ENCODE measurements at regions not wholly inside any gene's neighbourhood (a gene's known extent, or its start where the extent isn't known, plus 50 kb on each side); places are given as distances from the start of the nearest gene placed in this dataset.

- TF ChIP-seq, protein P1, sequence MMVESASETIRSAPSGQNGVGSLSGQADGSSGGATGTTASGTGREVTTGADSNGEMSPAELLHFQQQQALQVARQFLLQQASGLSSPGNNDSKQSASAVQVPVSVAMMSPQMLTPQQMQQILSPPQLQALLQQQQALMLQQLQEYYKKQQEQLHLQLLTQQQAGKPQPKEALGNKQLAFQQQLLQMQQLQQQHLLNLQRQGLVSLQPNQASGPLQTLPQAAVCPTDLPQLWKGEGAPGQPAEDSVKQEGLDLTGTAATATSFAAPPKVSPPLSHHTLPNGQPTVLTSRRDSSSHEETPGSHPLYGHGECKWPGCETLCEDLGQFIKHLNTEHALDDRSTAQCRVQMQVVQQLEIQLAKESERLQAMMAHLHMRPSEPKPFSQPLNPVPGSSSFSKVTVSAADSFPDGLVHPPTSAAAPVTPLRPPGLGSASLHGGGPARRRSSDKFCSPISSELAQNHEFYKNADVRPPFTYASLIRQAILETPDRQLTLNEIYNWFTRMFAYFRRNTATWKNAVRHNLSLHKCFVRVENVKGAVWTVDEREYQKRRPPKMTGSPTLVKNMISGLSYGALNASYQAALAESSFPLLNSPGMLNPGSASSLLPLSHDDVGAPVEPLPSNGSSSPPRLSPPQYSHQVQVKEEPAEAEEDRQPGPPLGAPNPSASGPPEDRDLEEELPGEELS (CRISPR knock-in tag; IDR thresholded peaks at IDR 0.05) = no peak
- no peak for TF ChIP-seq USF2 (CRISPR knock-in tag; IDR thresholded peaks at IDR 0.05)
- TF ChIP-seq EMX1 (CRISPR knock-in tag; IDR thresholded peaks at IDR 0.05) = no peak
- TF ChIP-seq SMAD3 (CRISPR knock-in tag; IDR thresholded peaks at IDR 0.05; ENCODE audit: borderline replicate concordance) = no peak
- TF ChIP-seq NFATC4 (CRISPR knock-in tag; IDR thresholded peaks at IDR 0.05) = no peak
- TF ChIP-seq JAZF1 (CRISPR knock-in tag; IDR thresholded peaks at IDR 0.05) = no peak
- TF ChIP-seq RELA (CRISPR knock-in tag; IDR thresholded peaks at IDR 0.05; ENCODE audit: borderline replicate concordance) = no peak
- TF ChIP-seq, protein P2, sequence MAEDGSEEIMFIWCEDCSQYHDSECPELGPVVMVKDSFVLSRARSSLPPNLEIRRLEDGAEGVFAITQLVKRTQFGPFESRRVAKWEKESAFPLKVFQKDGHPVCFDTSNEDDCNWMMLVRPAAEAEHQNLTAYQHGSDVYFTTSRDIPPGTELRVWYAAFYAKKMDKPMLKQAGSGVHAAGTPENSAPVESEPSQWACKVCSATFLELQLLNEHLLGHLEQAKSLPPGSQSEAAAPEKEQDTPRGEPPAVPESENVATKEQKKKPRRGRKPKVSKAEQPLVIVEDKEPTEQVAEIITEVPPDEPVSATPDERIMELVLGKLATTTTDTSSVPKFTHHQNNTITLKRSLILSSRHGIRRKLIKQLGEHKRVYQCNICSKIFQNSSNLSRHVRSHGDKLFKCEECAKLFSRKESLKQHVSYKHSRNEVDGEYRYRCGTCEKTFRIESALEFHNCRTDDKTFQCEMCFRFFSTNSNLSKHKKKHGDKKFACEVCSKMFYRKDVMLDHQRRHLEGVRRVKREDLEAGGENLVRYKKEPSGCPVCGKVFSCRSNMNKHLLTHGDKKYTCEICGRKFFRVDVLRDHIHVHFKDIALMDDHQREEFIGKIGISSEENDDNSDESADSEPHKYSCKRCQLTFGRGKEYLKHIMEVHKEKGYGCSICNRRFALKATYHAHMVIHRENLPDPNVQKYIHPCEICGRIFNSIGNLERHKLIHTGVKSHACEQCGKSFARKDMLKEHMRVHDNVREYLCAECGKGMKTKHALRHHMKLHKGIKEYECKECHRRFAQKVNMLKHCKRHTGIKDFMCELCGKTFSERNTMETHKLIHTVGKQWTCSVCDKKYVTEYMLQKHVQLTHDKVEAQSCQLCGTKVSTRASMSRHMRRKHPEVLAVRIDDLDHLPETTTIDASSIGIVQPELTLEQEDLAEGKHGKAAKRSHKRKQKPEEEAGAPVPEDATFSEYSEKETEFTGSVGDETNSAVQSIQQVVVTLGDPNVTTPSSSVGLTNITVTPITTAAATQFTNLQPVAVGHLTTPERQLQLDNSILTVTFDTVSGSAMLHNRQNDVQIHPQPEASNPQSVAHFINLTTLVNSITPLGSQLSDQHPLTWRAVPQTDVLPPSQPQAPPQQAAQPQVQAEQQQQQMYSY (CRISPR knock-in tag; IDR thresholded peaks at IDR 0.05) = no peak
Observed at GRCh38 chr21:28827422-28827821, 165.3 kb downstream of the LTN1 start (continued).

GRCh38 chr21:28826569-28826968, 166.1 kb downstream of the LTN1 start:
- TF ChIP-seq SMAD3 (CRISPR knock-in tag; IDR thresholded peaks at IDR 0.05; ENCODE audit: borderline replicate concordance) = no peak
- TF ChIP-seq TP53 (CRISPR knock-in tag; IDR thresholded peaks at IDR 0.05) = no peak
- TF ChIP-seq ZSCAN18 (CRISPR knock-in tag; IDR thresholded peaks at IDR 0.05) = no peak
- TF ChIP-seq E2F1 (CRISPR knock-in tag; IDR thresholded peaks at IDR 0.05) = no peak
- TF ChIP-seq, protein P1 (CRISPR knock-in tag; IDR thresholded peaks at IDR 0.05) = no peak
- TF ChIP-seq IRF2 (CRISPR knock-in tag; IDR thresholded peaks at IDR 0.05; ENCODE audit: borderline replicate concordance, low read depth) = no peak
- TF ChIP-seq, protein P3, sequence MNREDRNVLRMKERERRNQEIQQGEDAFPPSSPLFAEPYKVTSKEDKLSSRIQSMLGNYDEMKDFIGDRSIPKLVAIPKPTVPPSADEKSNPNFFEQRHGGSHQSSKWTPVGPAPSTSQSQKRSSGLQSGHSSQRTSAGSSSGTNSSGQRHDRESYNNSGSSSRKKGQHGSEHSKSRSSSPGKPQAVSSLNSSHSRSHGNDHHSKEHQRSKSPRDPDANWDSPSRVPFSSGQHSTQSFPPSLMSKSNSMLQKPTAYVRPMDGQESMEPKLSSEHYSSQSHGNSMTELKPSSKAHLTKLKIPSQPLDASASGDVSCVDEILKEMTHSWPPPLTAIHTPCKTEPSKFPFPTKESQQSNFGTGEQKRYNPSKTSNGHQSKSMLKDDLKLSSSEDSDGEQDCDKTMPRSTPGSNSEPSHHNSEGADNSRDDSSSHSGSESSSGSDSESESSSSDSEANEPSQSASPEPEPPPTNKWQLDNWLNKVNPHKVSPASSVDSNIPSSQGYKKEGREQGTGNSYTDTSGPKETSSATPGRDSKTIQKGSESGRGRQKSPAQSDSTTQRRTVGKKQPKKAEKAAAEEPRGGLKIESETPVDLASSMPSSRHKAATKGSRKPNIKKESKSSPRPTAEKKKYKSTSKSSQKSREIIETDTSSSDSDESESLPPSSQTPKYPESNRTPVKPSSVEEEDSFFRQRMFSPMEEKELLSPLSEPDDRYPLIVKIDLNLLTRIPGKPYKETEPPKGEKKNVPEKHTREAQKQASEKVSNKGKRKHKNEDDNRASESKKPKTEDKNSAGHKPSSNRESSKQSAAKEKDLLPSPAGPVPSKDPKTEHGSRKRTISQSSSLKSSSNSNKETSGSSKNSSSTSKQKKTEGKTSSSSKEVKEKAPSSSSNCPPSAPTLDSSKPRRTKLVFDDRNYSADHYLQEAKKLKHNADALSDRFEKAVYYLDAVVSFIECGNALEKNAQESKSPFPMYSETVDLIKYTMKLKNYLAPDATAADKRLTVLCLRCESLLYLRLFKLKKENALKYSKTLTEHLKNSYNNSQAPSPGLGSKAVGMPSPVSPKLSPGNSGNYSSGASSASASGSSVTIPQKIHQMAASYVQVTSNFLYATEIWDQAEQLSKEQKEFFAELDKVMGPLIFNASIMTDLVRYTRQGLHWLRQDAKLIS (CRISPR knock-in tag; IDR thresholded peaks at IDR 0.05; ENCODE audit: borderline replicate concordance) = no peak
- TF ChIP-seq GRHL2 (CRISPR knock-in tag; IDR thresholded peaks at IDR 0.05; ENCODE audit: insufficient replicate concordance, severe bottlenecking) = no peak
- TF ChIP-seq GABPB1 (CRISPR knock-in tag; IDR thresholded peaks at IDR 0.05) = no peak
- no peaks in the 10 kb centered on the region for H3K4me1 Mint-ChIP-seq
- H3K9me3 Mint-ChIP-seq = no peaks in the 10 kb centered on the region
- POLR2A ChIA-PET = no interaction called here
- CTCF ChIA-PET = no interaction called here
- H3K27ac Mint-ChIP-seq = no peak overlapping the region
- DNase-seq (ENCODE audit: low spot score) = no peak
- no peaks in the 10 kb centered on the region for H3K36me3 Mint-ChIP-seq
- H3K4me3 Mint-ChIP-seq = no peak overlapping the region
- no peaks in the 10 kb centered on the region for H3K27me3 Mint-ChIP-seq (ENCODE audit: low read depth)
- no peak for ATAC-seq
